ENCODE measurements at regions not wholly inside any gene's neighbourhood (a gene's known extent, or its start where the extent isn't known, plus 50 kb on each side); places are given as distances from the start of the nearest gene placed in this dataset.

DNA sequence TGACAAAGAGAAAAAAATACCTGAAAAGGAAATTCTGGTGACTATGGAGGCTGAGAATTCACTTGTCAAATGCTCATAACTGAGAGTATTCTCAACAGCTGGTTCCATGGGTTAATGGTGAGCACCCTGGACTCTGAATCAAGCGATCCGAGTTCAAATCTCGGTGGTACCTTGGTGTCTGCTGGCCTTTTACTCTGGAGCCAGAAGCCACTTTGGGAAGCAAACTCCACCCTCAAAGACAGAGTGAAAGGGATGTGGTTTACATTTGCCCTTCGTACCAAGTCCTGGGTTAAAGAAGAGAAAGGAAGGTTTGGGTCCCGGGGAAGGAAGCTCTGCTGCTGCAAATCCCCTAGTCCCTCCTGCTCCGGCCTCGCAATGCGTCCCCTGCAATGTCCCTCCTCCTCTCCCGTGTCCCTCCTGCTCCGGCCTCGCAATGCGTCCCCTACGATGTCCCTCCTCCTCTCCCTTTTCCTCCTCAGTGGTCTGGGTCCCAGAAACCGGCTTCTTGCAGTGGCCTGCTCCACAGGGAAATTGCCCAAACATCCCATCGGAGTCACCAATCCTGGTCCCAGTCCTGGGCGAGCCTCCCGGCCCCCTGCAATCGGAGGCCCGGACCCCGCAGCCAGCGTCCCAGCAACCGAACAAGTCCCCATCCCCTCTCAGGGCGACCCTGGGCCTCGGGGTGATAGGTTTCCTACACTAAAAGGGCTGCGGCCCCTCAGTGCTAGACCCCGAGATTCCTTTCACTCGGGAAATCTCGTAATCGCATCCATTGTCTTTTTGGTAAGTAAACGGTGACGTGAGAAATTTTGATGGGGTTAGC, 129.4 kb downstream of the PPIAL4G start:
- no peak for TF ChIP-seq HDAC6 (IDR thresholded peaks at IDR 0.05; ENCODE audit: low read depth, low read length)
- TF ChIP-seq NR2F6 (IDR thresholded peaks at IDR 0.05): no peak
- TF ChIP-seq NR2F6 (CRISPR knock-in tag; IDR thresholded peaks at IDR 0.05): no peak
- no peak for TF ChIP-seq EZH2 (conservative IDR thresholded peaks at IDR 0.05; ENCODE audit: low read depth, low read length)
- TF ChIP-seq ZFP37 (CRISPR knock-in tag; IDR thresholded peaks at IDR 0.05; ENCODE audit: borderline replicate concordance): no peak
- no peak for TF ChIP-seq MTA1 (CRISPR knock-in tag; IDR thresholded peaks at IDR 0.05; ENCODE audit: borderline replicate concordance)
- TF ChIP-seq SRF (IDR thresholded peaks at IDR 0.05; ENCODE audit: low read depth, low read length): no peak
- no peak for TF ChIP-seq KLF6 (CRISPR knock-in tag; IDR thresholded peaks at IDR 0.05)
- TF ChIP-seq GABPA (IDR thresholded peaks at IDR 0.05; ENCODE audit: low read depth, low read length): no peak
- TF ChIP-seq GABPA (CRISPR knock-in tag; IDR thresholded peaks at IDR 0.05; ENCODE audit: low read depth): no peak
- TF ChIP-seq ZNF362 (CRISPR knock-in tag; IDR thresholded peaks at IDR 0.05; ENCODE audit: borderline replicate concordance): no peak
